GM21360 (cell line): ENCODE measurements at regions not wholly inside any gene's neighbourhood (a gene's known extent, or its start where the extent isn't known, plus 50 kb on each side); places are given as distances from the start of the nearest gene placed in this dataset.
A peak's percentile ranks its signal among the peaks of the same experiment; 100 is the strongest.
"Not testable (repeated sequence)": the region's sequence is repeated elsewhere in the genome, so short reads cannot be mapped to it uniquely, and the experiment has no call there.

Experiments
- ATAC-seq: cut with Tn5 transposase; IDR thresholded peaks from one replicate; pipeline ENCODE4 v1.9.1; 2021; ENCODE audit warnings: mild to moderate bottlenecking, moderate library complexity; ENCODE audit not compliant: unreplicated experiment

DNA sequence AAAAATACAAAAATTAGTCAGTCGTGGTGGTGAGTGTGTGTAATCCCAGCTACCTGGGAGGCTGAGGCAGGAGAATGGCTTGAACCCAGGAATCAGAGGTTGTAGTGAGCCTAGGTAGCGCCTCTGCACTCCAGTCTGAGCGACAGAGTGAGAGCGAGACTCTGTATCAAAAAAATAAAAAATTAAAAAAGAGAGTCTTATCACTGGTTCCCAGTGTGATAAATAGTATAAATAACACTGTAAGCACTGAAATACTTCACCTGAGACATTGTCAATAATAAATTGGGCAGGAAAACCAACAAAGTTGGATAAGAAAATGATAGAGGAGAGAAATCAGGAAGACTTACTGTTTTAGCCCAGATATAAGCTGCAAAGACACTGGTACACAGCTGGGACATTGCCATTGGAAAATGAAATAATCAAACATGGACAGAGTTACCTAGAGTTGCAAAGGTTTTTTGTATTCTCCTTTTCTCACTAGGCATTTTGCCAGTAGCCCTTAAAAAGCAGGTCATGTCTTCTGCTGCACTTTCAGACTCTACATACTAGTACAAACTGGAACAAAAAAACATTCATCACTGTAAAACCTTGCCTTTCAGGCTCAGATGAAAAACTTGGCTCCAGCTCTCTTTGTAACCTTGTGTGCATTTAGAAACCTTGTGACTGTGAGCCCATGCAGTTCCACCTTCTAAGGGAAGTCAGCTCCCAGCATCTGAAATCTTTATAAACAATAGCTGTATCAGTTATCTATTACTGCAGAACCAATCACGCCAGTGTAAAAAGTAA is 55.0 kb upstream of the PPP1R2C start:
- ATAC-seq = no peak

DNA sequence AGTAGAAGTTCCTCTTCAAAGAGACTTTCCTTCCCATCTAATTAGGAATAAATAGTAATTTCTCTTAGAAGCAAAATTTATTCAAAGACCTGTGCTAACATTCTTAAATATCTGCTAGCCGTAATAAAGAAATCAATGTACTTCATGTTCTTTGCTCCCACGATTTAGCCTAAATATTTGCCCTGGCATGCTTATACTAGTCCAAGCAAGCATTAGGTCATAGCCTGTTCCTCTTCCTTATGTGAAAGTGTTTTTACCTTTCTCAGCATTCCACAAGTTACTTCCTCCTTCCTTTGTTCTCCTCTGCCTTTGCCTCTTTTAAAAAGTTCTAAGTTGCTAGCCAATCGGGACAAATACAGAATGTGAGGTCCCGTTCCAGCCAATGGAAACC is 55.6 kb upstream of the PPP1R2C start:
- ATAC-seq = not testable (repeated sequence)

DNA sequence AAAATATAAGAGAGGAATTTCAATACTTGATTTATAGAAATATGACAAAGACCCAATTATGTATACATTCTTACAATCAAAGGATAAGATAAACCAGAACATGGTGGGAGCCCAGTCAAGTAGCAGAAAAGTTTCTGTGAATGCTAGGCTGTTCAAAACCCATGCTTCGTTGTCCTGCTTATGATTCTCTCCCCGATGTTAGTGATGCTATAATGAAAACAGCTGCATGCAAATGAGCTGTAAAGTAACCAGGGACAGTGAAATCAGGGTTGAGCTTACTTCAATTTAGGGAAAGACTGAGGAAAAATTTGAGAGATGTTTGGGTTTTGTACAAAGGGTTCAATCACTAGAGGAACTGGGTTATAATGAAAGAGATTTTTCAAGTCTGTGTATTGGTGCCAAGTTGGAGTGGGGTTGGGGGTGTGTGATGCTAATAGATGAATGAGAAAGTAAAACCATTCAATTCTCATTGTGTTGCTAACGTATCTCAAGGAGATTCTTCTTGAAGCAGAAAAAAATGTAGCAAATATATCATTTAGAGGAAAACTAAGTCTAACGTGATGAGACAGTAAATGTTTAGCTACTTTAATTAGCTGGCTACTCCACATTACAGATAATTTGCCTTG is 59.3 kb upstream of the PPP1R2C start:
- ATAC-seq = no peak

DNA sequence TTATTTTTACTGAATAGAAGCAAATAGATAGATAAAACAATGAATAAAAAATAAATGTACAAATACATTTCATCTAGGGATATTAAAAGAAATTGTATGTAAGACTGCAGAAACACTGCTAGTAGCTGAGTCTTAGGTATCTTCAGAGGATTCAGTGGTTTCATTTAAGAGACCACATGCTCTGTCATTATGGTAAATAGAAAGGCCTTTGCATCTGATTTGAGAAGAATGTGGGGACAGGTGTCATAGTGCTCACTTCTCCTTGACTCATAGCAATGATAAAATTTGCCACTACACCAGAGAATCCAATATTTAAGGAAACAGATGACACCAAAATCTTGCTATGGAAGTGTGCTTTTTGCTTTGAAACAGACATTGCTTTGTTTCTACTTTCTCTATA is 59.8 kb upstream of the PPP1R2C start:
- ATAC-seq = no peak

DNA sequence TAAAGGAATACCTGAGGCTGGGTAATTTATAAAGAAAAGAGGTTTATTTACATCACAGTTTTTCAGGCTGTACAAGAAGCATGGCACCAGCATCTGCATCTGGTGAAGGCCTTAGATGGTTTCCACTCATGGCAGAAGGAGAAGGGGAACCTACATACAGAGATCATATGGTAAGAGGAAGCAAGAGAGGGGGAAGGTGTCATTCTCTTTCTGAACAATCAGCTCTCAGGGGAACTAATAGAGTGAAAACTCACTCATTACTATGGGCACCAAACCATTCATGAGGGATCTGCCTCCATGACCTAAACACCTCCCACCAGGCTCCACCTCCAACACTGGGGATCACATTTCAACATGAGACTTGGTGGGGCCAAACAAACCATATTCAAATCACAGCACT is 61.7 kb upstream of the PPP1R2C start:
- ATAC-seq = no peak

DNA sequence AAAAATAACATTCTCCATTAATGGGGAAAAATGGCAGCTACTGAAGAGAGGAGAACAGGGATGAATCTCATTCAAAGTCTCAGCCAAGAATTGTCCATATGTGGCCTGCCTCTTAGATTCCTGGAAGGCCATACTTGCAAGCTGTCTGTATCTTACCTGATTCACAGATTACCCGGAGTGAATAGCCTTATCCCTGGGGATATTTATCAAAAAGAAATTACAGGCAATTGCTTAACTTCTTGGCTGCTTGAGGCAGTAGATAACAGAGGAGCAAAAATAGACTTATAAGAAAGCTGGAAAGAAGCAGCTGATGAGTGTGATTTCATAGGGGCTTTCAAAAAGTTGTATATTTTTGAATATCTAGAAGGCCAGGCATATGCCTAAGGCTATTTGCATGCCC is 68.8 kb upstream of the PPP1R2C start:
- no peak for ATAC-seq

DNA sequence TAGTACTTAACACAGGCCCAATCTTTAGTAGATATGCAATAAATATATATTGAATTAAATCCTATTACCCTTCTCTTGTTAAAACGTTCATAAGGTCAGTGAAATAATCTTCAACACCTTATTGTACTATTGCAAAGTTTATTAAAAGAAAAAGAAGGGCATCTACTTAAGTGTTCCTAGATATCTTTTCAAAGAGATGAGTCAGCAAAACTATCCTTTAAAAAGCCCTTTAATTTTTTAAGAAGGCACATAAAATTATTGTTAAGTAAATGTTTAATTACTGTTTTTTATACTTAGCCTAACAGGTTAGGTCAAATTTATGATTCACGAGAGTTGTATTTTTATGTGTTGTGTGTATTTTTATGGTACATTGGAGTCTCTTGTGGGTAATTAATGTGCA is 77.3 kb upstream of the PPP1R2C start:
- ATAC-seq = no peak

DNA sequence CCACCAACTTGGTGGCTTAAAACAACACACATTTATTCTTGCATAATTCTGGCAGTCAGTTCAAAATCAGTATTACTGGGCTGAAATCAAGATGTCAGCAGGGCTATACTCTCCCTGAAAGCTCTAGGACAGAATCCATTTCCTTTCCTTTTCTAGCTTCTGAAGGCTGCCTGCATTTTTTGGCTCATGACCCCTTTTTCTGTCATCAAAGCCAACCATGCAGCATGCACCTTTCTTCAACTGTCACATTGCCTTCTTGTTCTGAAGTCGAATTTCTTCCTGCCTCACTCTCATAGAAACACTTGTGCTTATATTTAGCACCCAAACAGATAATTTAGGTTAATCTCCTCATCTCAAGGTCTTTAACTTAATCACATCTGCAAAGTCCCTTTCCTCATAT is 79.8 kb upstream of the PPP1R2C start:
- no peak for ATAC-seq

DNA sequence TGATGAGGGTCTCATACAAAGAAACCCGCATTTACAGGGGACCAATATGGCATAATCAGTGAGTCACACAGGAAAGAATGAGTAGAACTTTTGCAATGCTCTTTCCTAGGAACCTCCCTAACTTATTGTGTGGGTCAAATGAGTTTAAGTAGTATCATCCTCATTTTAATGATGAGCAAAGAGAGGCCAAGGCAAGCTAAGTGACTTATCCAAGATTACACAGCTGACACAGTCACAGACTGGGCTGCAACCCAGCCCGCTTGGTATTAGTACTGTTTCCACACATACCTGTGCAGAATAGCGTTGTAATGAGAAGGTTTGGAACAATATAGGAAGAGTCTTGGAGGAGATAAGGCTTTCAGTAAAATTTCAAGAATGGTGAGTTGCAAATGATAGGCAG is 91.0 kb upstream of the PPP1R2C start:
- ATAC-seq = peak; percentile 3

DNA sequence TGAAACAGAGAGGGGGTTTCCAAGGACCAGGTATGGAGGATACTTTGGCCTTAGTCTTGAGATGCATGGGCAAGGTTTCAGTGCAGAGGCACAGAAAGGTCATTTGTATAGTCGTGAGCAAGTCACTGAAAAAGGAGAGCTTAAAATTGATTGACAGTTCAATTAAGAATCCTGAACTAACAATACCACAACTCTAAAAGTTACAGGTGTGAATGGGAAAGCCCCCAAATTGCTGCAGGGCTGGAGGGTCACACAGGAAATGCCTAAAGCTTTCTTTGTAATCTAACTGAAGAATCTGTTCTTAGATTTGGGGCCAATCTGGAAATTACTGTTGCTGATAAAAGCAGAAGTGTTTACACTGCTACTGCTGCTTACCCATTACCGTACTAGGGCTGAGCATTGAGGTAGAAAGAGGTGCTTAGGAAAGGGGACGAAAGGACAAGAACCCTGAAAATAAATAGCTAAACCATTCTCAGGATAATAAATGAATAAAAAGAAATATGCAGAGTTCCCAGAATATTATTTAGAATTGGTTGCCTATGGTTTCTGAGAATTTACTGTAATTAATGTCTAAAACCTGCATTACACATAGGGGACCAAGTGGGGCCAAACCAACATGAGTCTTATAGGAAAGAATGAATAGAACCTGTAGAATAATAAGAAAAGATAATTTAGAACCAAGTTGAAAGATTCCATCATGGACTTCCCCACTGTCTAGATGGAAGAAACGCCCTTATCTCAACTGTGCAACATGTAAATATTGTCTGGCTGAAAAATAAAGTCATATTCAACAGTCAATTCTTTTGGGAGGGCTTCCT is 91.9 kb upstream of the PPP1R2C start:
- ATAC-seq = peak; percentile 91

DNA sequence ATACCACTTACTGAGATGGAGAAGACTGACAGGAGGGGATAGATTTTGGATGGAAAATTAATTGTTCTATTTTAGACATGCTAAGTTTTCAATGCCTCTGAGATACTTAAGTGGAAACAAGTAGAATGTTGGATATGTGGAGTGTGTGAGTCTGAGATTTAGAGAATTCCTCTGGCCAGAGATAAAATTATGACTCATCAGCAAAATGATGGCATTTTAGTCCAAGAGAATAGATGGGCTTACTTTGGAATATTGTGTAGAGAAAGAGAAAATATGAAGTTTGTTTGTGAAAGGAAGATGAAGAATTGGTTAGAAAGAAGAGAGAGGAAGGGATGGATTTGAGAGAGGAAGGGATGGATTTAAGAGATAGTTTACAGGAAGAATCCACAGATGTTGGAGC is 108.6 kb upstream of the PPP1R2C start:
- no peak for ATAC-seq

DNA sequence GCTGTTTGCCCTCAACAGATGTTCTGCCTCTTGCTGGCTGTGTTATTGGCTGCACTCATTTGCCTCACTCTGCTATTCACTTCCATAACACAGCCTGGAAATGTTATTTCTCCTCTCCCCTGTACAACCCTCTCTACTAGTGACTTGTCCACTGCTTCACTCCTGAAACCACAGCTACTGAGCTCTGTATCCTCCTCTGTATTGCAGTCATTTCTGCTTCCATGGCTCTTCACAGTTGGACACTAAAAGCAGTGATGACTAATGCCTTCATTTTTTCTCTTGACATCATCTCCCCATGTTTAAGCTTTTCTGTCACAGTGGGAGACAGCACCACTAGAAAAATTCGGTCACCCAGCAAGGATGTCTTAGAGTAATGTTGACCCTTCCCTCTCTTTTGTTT is 123.0 kb upstream of the PPP1R2C start:
- no peak for ATAC-seq

DNA sequence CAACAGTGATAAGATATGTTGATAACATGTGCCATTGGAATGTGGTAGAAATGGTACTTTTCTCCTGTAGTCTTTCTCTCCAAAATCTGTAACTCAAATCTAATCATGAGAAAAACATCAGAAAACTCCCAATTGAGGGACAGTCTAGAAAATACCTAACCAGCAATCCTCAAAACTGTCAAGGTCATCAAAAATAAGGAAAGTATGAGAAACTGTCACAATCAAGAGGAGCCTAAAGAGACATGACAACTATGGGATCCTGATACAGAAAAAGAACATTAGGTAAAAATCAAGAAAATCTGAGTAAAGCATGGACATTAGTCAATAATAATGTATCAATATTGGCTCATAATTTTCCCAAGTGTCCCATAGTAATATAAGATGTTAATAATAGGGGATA is 124.5 kb upstream of the PPP1R2C start:
- ATAC-seq = no peak

DNA sequence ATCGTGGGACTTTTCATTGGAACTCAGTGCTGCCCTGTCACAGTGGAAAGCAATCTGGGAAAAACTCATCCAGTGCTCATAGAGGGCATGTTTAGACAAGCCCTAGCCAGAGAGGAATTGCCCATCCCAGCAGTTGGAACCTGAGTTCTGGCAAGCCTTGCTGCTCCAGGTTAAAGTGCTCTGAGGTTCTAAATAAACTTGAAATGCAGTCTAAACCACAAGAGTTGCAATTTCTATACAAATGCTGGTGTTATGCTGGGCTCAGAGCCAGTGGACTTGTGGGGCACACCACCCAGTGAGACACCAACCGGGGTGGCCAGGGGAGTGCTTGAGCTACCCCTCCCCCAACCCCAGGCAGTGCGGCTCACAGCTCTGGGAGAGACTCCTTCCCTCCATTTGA is 142.8 kb upstream of the PPP1R2C start:
- ATAC-seq = no peak

DNA sequence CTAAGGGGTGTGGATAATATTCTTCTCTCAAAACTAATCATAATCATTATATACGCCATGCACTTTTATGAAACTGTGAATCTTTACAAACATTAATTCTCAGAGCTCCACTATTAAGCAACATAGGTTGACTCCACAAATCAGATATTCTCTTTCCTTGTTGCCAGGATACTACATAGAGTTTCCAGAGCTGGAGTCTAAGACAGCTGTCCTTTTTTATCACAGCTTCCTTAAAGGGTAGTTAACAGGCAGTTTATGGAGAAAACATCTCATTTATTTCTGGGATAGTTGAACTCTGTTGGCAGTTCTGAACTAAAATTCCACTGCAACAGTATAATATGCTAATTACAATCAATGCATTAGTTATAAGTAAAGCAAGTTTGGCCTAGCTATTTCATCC is 152.1 kb upstream of the PPP1R2C start:
- ATAC-seq = no peak

DNA sequence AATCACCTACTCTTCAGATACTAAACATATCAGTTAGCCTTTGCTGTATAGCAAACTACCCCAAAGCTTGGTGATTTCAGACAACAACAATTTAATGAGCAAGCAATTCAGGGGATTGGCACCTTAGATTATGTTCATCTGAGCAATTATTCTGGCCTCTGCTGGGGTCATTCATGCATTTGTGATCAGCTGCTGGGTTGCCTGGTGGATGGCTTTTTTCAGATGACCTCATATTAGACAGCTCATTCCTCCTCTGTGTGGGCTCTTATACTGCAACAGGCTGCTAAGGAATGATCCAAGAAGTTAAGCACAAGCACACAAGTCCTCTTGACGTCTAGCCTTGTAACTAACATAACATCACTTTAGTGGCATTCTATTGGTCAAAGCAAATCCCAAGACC is 153.0 kb upstream of the PPP1R2C start:
- ATAC-seq = no peak

DNA sequence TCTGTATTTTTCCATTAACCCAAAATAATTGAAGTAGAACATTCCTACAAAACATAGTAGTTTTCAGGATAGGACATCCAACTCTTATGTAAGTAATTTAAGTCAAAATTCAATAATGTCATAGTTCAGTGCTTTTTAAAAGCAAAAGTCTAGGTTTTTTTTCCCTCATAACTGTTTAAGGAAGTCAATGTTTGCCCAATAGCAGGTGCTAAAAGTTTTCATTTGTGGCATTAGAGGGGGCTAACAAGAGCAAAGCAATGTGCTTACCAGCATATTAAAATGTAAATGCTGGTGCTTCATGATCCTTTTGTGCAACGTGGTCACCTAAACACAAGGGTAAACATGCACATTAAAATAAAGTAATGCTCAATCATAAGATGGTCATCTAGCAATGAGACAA is 155.2 kb upstream of the PPP1R2C start:
- no peak for ATAC-seq

DNA sequence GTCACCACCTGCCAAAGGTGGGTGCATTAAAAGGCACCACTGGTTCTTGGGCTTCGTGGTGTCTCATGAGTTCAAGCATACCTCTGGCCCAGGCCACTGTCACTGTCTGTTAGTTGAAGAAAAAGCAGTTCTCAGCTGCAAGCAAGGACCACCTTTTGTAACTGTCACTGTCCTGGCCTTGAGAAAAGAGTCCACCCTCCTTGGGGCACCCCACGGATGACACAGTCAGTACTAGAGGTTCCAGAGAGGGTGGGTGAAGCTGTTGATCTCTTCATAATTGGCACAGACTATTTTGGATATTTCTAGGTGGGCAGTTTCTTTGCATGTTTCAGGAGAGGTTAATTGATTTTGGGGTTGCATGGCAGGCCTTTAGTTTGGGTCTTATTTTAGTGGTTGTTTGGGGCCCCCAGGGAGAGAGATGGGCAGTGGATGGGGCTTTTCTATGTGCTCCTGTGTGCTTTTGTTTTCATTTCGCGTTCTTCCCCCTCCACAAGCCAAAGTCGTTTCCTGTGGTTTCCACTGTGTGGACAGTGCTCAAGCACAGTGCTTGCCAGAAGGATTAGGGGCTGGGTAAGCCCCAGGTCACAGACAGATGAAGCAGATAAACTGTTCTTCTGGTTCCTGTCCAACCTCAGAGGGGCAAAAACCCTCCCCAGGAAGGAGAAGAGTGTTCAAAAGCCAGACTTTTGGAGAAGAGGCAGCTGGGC is 156.2 kb upstream of the PPP1R2C start:
- ATAC-seq = peak; percentile 94

DNA sequence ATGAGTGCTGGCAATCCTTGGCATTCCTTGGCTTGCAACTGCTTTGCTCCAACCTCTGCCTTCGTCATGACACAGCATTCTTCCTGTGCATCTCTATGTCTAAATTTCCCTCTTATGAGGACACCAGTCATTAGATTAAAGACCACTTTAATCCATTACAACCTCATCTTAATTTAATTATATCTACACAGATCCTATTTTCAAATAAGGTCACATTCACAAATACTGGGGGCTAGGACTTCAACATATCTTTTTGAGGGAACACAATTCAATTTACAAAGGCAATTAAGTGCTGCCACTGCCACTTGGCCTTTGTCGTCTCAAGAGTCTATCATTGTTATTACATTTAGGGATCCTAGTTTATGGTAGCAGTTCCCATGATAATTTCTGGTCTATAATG is 163.7 kb upstream of the PPP1R2C start:
- ATAC-seq = no peak

DNA sequence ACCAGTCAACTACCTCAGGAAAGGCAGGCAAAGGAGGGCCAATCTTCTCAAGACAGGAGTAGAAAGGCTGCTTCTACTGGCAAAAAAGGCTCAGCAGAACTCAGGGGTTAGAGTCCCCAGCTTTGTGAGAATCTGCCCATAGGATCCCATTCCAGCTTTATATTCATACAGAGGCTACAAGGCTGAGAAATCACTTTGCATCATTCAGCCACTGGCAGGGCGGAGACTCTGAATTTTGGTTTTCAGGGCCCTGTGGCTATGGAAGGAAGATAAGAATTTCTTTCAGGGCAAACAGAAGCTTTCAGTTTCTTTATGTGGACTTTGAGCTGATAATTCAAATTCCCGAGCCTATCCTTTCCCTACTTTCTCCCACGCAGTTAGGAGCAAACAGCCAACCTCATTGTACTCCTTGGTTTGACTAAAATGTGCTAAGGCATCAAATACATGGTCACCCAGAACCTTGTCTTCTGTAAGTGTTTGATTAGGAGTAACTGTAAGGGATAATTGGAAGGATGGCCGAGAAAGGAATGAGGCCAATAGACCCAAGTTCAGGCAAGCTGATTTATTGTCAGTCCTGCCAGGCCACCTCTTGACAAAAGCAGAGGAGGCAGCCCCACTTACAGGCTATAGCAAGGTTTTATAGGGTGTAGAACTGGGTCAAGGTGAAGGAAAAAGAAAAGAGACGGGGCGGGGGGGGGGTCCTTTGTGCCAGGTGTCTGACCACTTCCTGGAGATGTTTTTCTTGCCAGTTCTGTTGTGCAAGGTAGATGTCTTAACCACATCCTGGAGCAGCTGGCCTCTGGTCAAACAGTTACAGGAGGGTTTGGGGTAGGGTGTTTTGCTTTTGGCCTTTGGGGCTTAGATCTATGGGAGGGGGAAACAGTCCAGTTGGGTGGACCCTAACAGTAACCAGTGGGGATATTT is 165.3 kb upstream of the PPP1R2C start:
- peak; percentile 48 for ATAC-seq
